Loucy (cell line): ENCODE measurements at regions not wholly inside any gene's neighbourhood (a gene's known extent, or its start where the extent isn't known, plus 50 kb on each side); places are given as distances from the start of the nearest gene placed in this dataset.

Experiments
- H2AFZ ChIP-seq: fragments of 200-600 bp; sonication (generic); 2 replicates; pipeline ENCODE4 v1.6.0; 2016; ENCODE audit warnings: antibody characterized with exemption, mild to moderate bottlenecking, low read length, moderate library complexity
- H3F3A ChIP-seq: fragments of 200-600 bp; 2 replicates; pipeline ENCODE4 v1.6.0; 2016; ENCODE audit warnings: antibody characterized with exemption, low read depth, mild to moderate bottlenecking
- H3K27me3 ChIP-seq: fragments of 200-600 bp; sonication (generic); 2 replicates; pipeline ENCODE4 v1.6.1; 2014; ENCODE audit warnings: low read length, mild to moderate bottlenecking; ENCODE audit not compliant: insufficient read depth, poor library complexity, severe bottlenecking
- H3K36me3 ChIP-seq: fragments of 200-600 bp; sonication (generic); 2 replicates; pipeline ENCODE4 v1.6.1; 2016; ENCODE audit warnings: low read length; ENCODE audit not compliant: insufficient read depth
- H3K4me1 ChIP-seq: fragments of 200-600 bp; sonication (generic); 2 replicates; pipeline ENCODE4 v1.5.1; 2014; ENCODE audit warnings: low read length, mild to moderate bottlenecking; ENCODE audit not compliant: insufficient read depth, poor library complexity, severe bottlenecking
- H3K4me2 ChIP-seq: fragments of 200-600 bp; sonication (generic); 2 replicates; pipeline ENCODE4 v1.6.0; 2014; ENCODE audit warnings: antibody characterized with exemption, low read length, low read depth, mild to moderate bottlenecking; ENCODE audit not compliant: poor library complexity, severe bottlenecking
- H3K4me3 ChIP-seq: fragments of 200-600 bp; sonication (generic); 2 replicates; pipeline ENCODE4 v1.5.1; 2014; ENCODE audit warnings: low read length, mild to moderate bottlenecking, mixed read lengths; ENCODE audit not compliant: poor library complexity, severe bottlenecking
- H3K79me2 ChIP-seq: fragments of 200-600 bp; sonication (generic); 2 replicates; pipeline ENCODE4 v1.6.1; 2014; ENCODE audit warnings: low read length; ENCODE audit not compliant: insufficient read depth
- H3K9ac ChIP-seq: fragments of 200-600 bp; sonication (generic); 2 replicates; pipeline ENCODE4 v1.6.0; 2014; ENCODE audit warnings: mild to moderate bottlenecking, low read depth, low read length, moderate library complexity; ENCODE audit not compliant: poor library complexity, severe bottlenecking
- H3K9me2 ChIP-seq: fragments of 200-600 bp; sonication (generic); replicated peaks from 2 replicates; pipeline ENCODE4 v1.6.1; 2016; ENCODE audit warnings: low read depth, low read length, mixed read lengths
- H3K9me3 ChIP-seq: fragments of 200-600 bp; sonication (generic); 2 replicates; pipeline ENCODE4 v1.6.1; 2014; ENCODE audit warnings: mild to moderate bottlenecking, antibody characterized with exemption, low read length, low read depth; ENCODE audit not compliant: insufficient read depth
- H4K20me1 ChIP-seq: fragments of 200-600 bp; sonication (generic); 2 replicates; pipeline ENCODE4 v1.6.0; 2014; ENCODE audit warnings: antibody characterized with exemption, low read length, mild to moderate bottlenecking; ENCODE audit not compliant: insufficient read depth, poor library complexity, severe bottlenecking
- CTCF ChIP-seq: fragments of 200-600 bp; sonication (generic); conservative IDR thresholded peaks from 2 replicates; pipeline ENCODE4 v1.5.1; 2014; ENCODE audit warnings: mild to moderate bottlenecking, antibody characterized with exemption, low read length
- EZH2phosphoT487 ChIP-seq: fragments of 200-600 bp; IDR thresholded peaks from 2 replicates; pipeline ENCODE4 v1.6.1; 2018; ENCODE audit warnings: antibody characterized with exemption, mild to moderate bottlenecking, moderate library complexity, borderline replicate concordance

- Histone ChIP-seq H3K36me3 (no peaks in the 10 kb centered on the region), H3K9me3 (peaks cover 11% of the 10 kb centered on the region; the same call in 1 of the 2 replicates), H2AFZ (no peak overlapping the region), H3K79me2 (no peaks in the 10 kb centered on the region), H3K4me3 (no peak overlapping the region), H3K4me1 (no peaks in the 10 kb centered on the region), H3F3A (no peaks in the 10 kb centered on the region), H3K4me2 (no peak overlapping the region), H4K20me1 (no peaks in the 10 kb centered on the region), H3K9me2 (no peaks in the 10 kb centered on the region), H3K27me3 (peaks cover 4% of the 10 kb centered on the region), H3K9ac (no peak overlapping the region)
- TF ChIP-seq EZH2phosphoT487 (no peak), CTCF (no peak)
Observed at GRCh38 chr14:98323836-98324235, 948.2 kb downstream of the BCL11B start.

GRCh38 chr14:98325761-98326160 lies 946.2 kb downstream of the BCL11B start:
- H3K9ac ChIP-seq, result no peak overlapping the region
- H3K27me3 ChIP-seq, result no peaks in the 10 kb centered on the region
- no peak for TF ChIP-seq EZH2phosphoT487
- no peak for TF ChIP-seq CTCF

GRCh38 chr14:98328496-98328895 lies 943.5 kb downstream of the BCL11B start:
- Histone ChIP-seq H3K9me2 (no peaks in the 10 kb centered on the region), H3F3A (no peaks in the 10 kb centered on the region), H3K79me2 (no peaks in the 10 kb centered on the region), H3K4me3 (no peak overlapping the region), H3K4me1 (no peaks in the 10 kb centered on the region), H2AFZ (no peak overlapping the region), H3K36me3 (no peaks in the 10 kb centered on the region), H3K9ac (no peak overlapping the region), H4K20me1 (no peaks in the 10 kb centered on the region), H3K4me2 (no peak overlapping the region), H3K9me3 (peaks cover 12% of the 10 kb centered on the region), H3K27me3 (no peaks in the 10 kb centered on the region)
- TF ChIP-seq EZH2phosphoT487 (no peak), CTCF (no peak)

More at GRCh38 chr14:98325761-98326160, 946.2 kb downstream of the BCL11B start:
- H3K4me1 ChIP-seq, result no peaks in the 10 kb centered on the region
- H3K9me3 ChIP-seq, result peaks cover 8% of the 10 kb centered on the region; the same call in 1 of the 2 replicates
- H3K4me3 ChIP-seq, result no peak overlapping the region
- no peaks in the 10 kb centered on the region for H3K9me2 ChIP-seq
- H3K79me2 ChIP-seq, result no peaks in the 10 kb centered on the region
- H4K20me1 ChIP-seq, result no peaks in the 10 kb centered on the region
- H2AFZ ChIP-seq, result no peak overlapping the region
- H3F3A ChIP-seq, result no peaks in the 10 kb centered on the region
- H3K4me2 ChIP-seq, result no peak overlapping the region
- H3K36me3 ChIP-seq, result no peaks in the 10 kb centered on the region
